Nephron progenitor cell (in vitro differentiated cells): ENCODE measurements at regions not wholly inside any gene's neighbourhood (a gene's known extent, or its start where the extent isn't known, plus 50 kb on each side); places are given as distances from the start of the nearest gene placed in this dataset.
"Not testable (repeated sequence)": the region's sequence is repeated elsewhere in the genome, so short reads cannot be mapped to it uniquely, and the experiment has no call there.

Experiments
- DNase-seq: peaks from one replicate; pipeline ENCODE4 v3.0.0; 2021
- H3K27ac Mint-ChIP-seq: 2 replicates; pipeline ENCODE4 v1.8.0; 2021; ENCODE audit warnings: mild to moderate bottlenecking, moderate library complexity, mixed read lengths
- H3K27me3 Mint-ChIP-seq: 2 replicates; pipeline ENCODE4 v1.8.0; 2021; ENCODE audit warnings: mild to moderate bottlenecking, low read depth, mixed read lengths; ENCODE audit not compliant: poor library complexity
- H3K36me3 Mint-ChIP-seq: 2 replicates; pipeline ENCODE4 v1.8.0; 2021; ENCODE audit warnings: low read depth, mixed read lengths
- H3K4me1 Mint-ChIP-seq: 2 replicates; pipeline ENCODE4 v1.8.0; 2021; ENCODE audit warnings: mixed read lengths
- H3K4me3 Mint-ChIP-seq: 2 replicates; pipeline ENCODE4 v1.8.0; 2021; ENCODE audit warnings: mild to moderate bottlenecking, moderate library complexity, mixed read lengths
- H3K9me3 Mint-ChIP-seq: 2 replicates; pipeline ENCODE4 v1.8.0; 2021; ENCODE audit warnings: mild to moderate bottlenecking, moderate library complexity, mixed read lengths
- CTCF ChIP-seq: fragments of 200-600 bp; sonication (generic); IDR thresholded peaks from 2 replicates; pipeline ENCODE4 v1.5.0; 2021; ENCODE audit warnings: antibody characterized with exemption

- no peaks in the 10 kb centered on the region for H3K36me3 Mint-ChIP-seq
- no peaks in the 10 kb centered on the region for H3K9me3 Mint-ChIP-seq
- no peak overlapping the region for H3K4me3 Mint-ChIP-seq
- H3K27ac Mint-ChIP-seq: no peak overlapping the region
- H3K27me3 Mint-ChIP-seq: peaks cover 18% of the 10 kb centered on the region
- peaks cover 5% of the 10 kb centered on the region for H3K4me1 Mint-ChIP-seq
- TF ChIP-seq CTCF: no peak
- no peak for DNase-seq
Measured at GRCh38 chr2:100747996-100748615, 71.8 kb upstream of the NPAS2 start.

- Mint-ChIP-seq H3K4me1 (peaks cover 5% of the 10 kb centered on the region), H3K36me3 (no peaks in the 10 kb centered on the region), H3K27ac (no peak overlapping the region), H3K9me3 (no peaks in the 10 kb centered on the region), H3K27me3 (peaks cover 20% of the 10 kb centered on the region), H3K4me3 (no peak overlapping the region)
- no peak for TF ChIP-seq CTCF
- DNase-seq: no peak
Measured at GRCh38 chr2:100748673-100749072, 71.3 kb upstream of the NPAS2 start.

- Mint-ChIP-seq H3K4me3 (no peak overlapping the region), H3K27ac (no peak overlapping the region), H3K36me3 (no peaks in the 10 kb centered on the region), H3K27me3 (peaks cover 16% of the 10 kb centered on the region), H3K4me1 (peaks cover 5% of the 10 kb centered on the region), H3K9me3 (no peaks in the 10 kb centered on the region)
- DNase-seq: no peak
- no peak for TF ChIP-seq CTCF
Measured at GRCh38 chr2:100749771-100750542, 70.0 kb upstream of the NPAS2 start.

GRCh38 chr2:100751871-100752625 lies 67.9 kb upstream of the NPAS2 start:
- H3K4me3 Mint-ChIP-seq, H3K4me1 Mint-ChIP-seq: not testable (repeated sequence)

GRCh38 chr2:100752628-100753333 lies 67.2 kb upstream of the NPAS2 start:
- no peaks in the 10 kb centered on the region for H3K9me3 Mint-ChIP-seq
- TF ChIP-seq CTCF: no peak
- DNase-seq: no peak
- H3K27me3 Mint-ChIP-seq: peaks cover 26% of the 10 kb centered on the region
- peaks cover 4% of the 10 kb centered on the region for H3K4me1 Mint-ChIP-seq
- no peaks in the 10 kb centered on the region for H3K36me3 Mint-ChIP-seq
- no peak overlapping the region for H3K27ac Mint-ChIP-seq
- H3K4me3 Mint-ChIP-seq: no peak overlapping the region

More at GRCh38 chr2:100751871-100752625, 67.9 kb upstream of the NPAS2 start:
- H3K27ac Mint-ChIP-seq, DNase-seq, H3K9me3 Mint-ChIP-seq, H3K36me3 Mint-ChIP-seq: not testable (repeated sequence)
- peaks cover 23% of the 10 kb centered on the region for H3K27me3 Mint-ChIP-seq

- no peaks in the 10 kb centered on the region for H3K4me1 Mint-ChIP-seq
- no peak overlapping the region for H3K4me3 Mint-ChIP-seq
- no peaks in the 10 kb centered on the region for H3K36me3 Mint-ChIP-seq
- H3K27ac Mint-ChIP-seq: no peak overlapping the region
- TF ChIP-seq CTCF: no peak
- H3K9me3 Mint-ChIP-seq: no peaks in the 10 kb centered on the region
- H3K27me3 Mint-ChIP-seq: peaks cover 32% of the 10 kb centered on the region
- no peak for DNase-seq
Measured at GRCh38 chr2:100753444-100753843, 66.5 kb upstream of the NPAS2 start.
